Ascending aorta (tissue), 2 donors: ENCODE measurements at regions not wholly inside any gene's neighbourhood (a gene's known extent, or its start where the extent isn't known, plus 50 kb on each side); places are given as distances from the start of the nearest gene placed in this dataset.

Experiments used
- DNase-seq, 2 donors: peaks; one replicate each; pipeline ENCODE4 v3.0.0-alpha.2; 2019; ENCODE audit warnings: low spot score in 2 of 2
- H3K27ac ChIP-seq, 2 donors: fragments of 200-600 bp; sonication (generic); one replicate each; pipeline ENCODE4 v1.5.1; 2016 to 2017; ENCODE audit warnings: mild to moderate bottlenecking in 1 of 2
- H3K27me3 ChIP-seq: fragments of 200-600 bp; sonication (generic); one replicate; pipeline ENCODE4 v1.5.1; 2017
- H3K36me3 ChIP-seq, 2 donors: fragments of 200-600 bp; sonication (generic); one replicate each; pipeline ENCODE4 v1.5.1; 2016
- H3K4me1 ChIP-seq, 2 donors: fragments of 200-600 bp; sonication (generic); one replicate each; pipeline ENCODE4 v1.5.1; 2016 to 2017; ENCODE audit warnings: mild to moderate bottlenecking in 1 of 2
- H3K4me3 ChIP-seq, 2 donors: fragments of 200-600 bp; sonication (generic); one replicate each; pipeline ENCODE4 v1.5.1; 2016 to 2017; ENCODE audit warnings: mild to moderate bottlenecking in 1 of 2
- H3K9me3 ChIP-seq, 2 donors: fragments of 200-600 bp; sonication (generic); one replicate each; pipeline ENCODE4 v1.5.1; 2016
- intact Hi-C: fragments of 100-400 bp; cut with DNase I; formaldehyde crosslinking; loops from one replicate; pipeline ENCODE4 v1.15.1; 2023
- TF ChIP-seq, protein P1 (sequence below), 3 experiments: fragments of 200-600 bp in 2 of 3; fragments of 450-650 bp in 1 of 3; sonication (generic) in 2 of 3; IDR thresholded peaks; one replicate each; pipeline ENCODE4 v1.5.1; 2016 to 2019; ENCODE audit warnings: antibody characterized with exemption in 3 of 3, mild to moderate bottlenecking in 1 of 3, moderate library complexity in 1 of 3

GRCh38 chrX:150310417-150310816, 52.7 kb upstream of the MAMLD1 start:
- no peaks in the 10 kb centered on the region for H3K27me3 ChIP-seq
- no peak overlapping the region for H3K4me3 ChIP-seq
- intact Hi-C loops, result no loop called here
- no peaks in the 10 kb centered on the region for H3K9me3 ChIP-seq
- TF ChIP-seq, protein P1, sequence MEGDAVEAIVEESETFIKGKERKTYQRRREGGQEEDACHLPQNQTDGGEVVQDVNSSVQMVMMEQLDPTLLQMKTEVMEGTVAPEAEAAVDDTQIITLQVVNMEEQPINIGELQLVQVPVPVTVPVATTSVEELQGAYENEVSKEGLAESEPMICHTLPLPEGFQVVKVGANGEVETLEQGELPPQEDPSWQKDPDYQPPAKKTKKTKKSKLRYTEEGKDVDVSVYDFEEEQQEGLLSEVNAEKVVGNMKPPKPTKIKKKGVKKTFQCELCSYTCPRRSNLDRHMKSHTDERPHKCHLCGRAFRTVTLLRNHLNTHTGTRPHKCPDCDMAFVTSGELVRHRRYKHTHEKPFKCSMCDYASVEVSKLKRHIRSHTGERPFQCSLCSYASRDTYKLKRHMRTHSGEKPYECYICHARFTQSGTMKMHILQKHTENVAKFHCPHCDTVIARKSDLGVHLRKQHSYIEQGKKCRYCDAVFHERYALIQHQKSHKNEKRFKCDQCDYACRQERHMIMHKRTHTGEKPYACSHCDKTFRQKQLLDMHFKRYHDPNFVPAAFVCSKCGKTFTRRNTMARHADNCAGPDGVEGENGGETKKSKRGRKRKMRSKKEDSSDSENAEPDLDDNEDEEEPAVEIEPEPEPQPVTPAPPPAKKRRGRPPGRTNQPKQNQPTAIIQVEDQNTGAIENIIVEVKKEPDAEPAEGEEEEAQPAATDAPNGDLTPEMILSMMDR (IDR thresholded peaks at IDR 0.05), result no peak
- H3K27ac ChIP-seq, result no peak overlapping the region
- DNase-seq, result no peak
- no peaks in the 10 kb centered on the region for H3K4me1 ChIP-seq
- no peaks in the 10 kb centered on the region for H3K36me3 ChIP-seq

- intact Hi-C loops, result no loop called here
- no peaks in the 10 kb centered on the region for H3K4me1 ChIP-seq
- H3K36me3 ChIP-seq, result no peaks in the 10 kb centered on the region
- H3K27ac ChIP-seq, result no peak overlapping the region
- DNase-seq, result peak in 1 of 2 donors; percentile 13
- no peak overlapping the region for H3K4me3 ChIP-seq
- no peaks in the 10 kb centered on the region for H3K9me3 ChIP-seq
- TF ChIP-seq, protein P1 (IDR thresholded peaks at IDR 0.05), result no peak
- H3K27me3 ChIP-seq, result no peaks in the 10 kb centered on the region
Measured at GRCh38 chrX:150310881-150311280, 52.2 kb upstream of the MAMLD1 start.

DNA sequence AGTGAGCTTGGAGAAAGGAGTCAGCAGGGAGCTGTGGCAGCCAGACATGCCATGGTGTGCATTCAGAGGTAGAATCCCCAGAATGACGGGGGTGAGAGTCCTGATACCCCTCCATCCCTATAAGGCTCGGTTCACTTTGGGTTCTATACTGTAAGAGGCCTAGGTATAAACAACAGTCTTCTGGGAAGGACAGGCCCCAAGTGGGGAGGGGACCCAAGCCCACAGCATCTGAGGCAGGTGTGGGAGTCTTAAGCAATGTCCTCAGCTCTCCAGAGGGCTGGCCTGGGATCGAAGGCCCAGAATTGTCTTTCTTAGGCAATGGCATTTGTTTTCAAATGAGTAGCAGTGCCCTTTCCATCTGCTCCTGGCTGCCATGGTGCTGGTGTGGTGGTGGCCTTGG, 50.2 kb upstream of the MAMLD1 start:
- Histone ChIP-seq H3K4me3 (no peak overlapping the region), H3K36me3 (no peaks in the 10 kb centered on the region), H3K9me3 (no peaks in the 10 kb centered on the region), H3K4me1 (no peaks in the 10 kb centered on the region), H3K27ac (no peak overlapping the region), H3K27me3 (no peaks in the 10 kb centered on the region)
- TF ChIP-seq, protein P1 (IDR thresholded peaks at IDR 0.05), result no peak
- intact Hi-C loops, result no loop called here
- DNase-seq, result peak in 1 of 2 donors; percentile 53
